ENCODE measurements at regions not wholly inside any gene's neighbourhood (a gene's known extent, or its start where the extent isn't known, plus 50 kb on each side); places are given as distances from the start of the nearest gene placed in this dataset.

DNA sequence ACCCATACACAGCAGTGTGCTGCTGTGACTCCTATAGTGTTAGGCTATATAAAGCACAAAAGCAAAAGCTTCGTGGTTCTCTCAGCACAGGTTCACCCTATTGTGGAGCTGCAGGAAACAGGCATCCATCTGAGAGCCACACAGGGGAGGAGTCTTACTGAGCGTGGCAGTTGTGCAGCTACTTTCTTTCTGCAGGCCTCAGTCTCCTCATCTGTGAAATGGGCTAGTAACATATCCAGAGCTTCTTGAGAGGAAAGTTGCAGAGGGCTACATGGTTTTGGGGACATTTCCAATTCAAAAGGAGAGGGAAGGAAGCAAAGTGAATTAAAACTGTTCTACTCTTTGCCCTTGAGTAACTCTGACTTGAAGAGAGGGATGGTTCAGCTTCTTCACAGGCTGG is 142.0 kb downstream of the FOXD2 start:
- no peak overlapping the region for H3K18ac ChIP-seq (ENCODE audit: insufficient read length, low read depth, low read length)
- no peak overlapping the region for H2BK12ac ChIP-seq (ENCODE audit: insufficient read length, low read depth, low read length)
- H3K36me3 Mint-ChIP-seq (ENCODE audit: insufficient read depth in 1 of 3, low read depth in 3 of 3) = no peaks in the 10 kb centered on the region
- no peak overlapping the region for H2BK15ac ChIP-seq (ENCODE audit: low read depth, low read length)
- no peak overlapping the region for H3K56ac ChIP-seq (ENCODE audit: insufficient read length, low read depth, low read length)
- H2BK20ac ChIP-seq (ENCODE audit: low read depth, low read length, poor library complexity, severe bottlenecking) = no peak overlapping the region
- H3K4me1 ChIP-seq (ENCODE audit: insufficient read depth, low read length) = peaks cover 12% of the 10 kb centered on the region; the same call in 1 of the 2 replicates
- no peak overlapping the region for H3K14ac ChIP-seq (ENCODE audit: insufficient read depth, low read length)
- no peak overlapping the region for H3K23ac ChIP-seq (ENCODE audit: insufficient read length, low read depth, low read length)
- H3K27ac ChIP-seq (ENCODE audit: insufficient read length, low read depth, low read length) = no peak overlapping the region
- no peak overlapping the region for H2BK5ac ChIP-seq (ENCODE audit: insufficient read length, low read length)
- no peak overlapping the region for H3T11ph ChIP-seq (ENCODE audit: low read length)
- H4K5ac ChIP-seq (ENCODE audit: insufficient read length, low read depth, low read length) = no peak overlapping the region
- H3K4me1 Mint-ChIP-seq = peaks cover 31 to 32% of the 10 kb centered on the region in 2 experiments
- no peak overlapping the region for H2AK5ac ChIP-seq (ENCODE audit: insufficient read length, low read length)
- no peaks in the 10 kb centered on the region for H3K79me1 ChIP-seq (ENCODE audit: insufficient read depth, low read depth, low read length, poor library complexity, severe bottlenecking)
- no peak overlapping the region for H3K4me3 Mint-ChIP-seq
- TF ChIP-seq, protein P1, sequence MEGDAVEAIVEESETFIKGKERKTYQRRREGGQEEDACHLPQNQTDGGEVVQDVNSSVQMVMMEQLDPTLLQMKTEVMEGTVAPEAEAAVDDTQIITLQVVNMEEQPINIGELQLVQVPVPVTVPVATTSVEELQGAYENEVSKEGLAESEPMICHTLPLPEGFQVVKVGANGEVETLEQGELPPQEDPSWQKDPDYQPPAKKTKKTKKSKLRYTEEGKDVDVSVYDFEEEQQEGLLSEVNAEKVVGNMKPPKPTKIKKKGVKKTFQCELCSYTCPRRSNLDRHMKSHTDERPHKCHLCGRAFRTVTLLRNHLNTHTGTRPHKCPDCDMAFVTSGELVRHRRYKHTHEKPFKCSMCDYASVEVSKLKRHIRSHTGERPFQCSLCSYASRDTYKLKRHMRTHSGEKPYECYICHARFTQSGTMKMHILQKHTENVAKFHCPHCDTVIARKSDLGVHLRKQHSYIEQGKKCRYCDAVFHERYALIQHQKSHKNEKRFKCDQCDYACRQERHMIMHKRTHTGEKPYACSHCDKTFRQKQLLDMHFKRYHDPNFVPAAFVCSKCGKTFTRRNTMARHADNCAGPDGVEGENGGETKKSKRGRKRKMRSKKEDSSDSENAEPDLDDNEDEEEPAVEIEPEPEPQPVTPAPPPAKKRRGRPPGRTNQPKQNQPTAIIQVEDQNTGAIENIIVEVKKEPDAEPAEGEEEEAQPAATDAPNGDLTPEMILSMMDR (conservative IDR thresholded peaks at IDR 0.05) = no peak
- H3K9me3 Mint-ChIP-seq = no peaks in the 10 kb centered on the region
- no CpG with 5 or more reads among the region's 2 CpGs for WGBS (ENCODE audit: extremely low coverage, insufficient read length, low lambda C conversion rate)
- no peaks in the 10 kb centered on the region for H3K79me2 ChIP-seq (ENCODE audit: insufficient read depth, low read length)
- no peak overlapping the region for H4K91ac ChIP-seq (ENCODE audit: insufficient read length, low read depth, low read length)
- H3K9me3 ChIP-seq (ENCODE audit: control insufficient read depth, low read depth, low read length) = no peaks in the 10 kb centered on the region
- no peaks in the 10 kb centered on the region for H4K20me1 ChIP-seq (ENCODE audit: control insufficient read depth, insufficient read depth, insufficient read length)
- no peaks in the 10 kb centered on the region for H3K27me3 ChIP-seq (ENCODE audit: insufficient read depth, low read length)
- H2BK120ac ChIP-seq (ENCODE audit: low read depth, low read length, poor library complexity, severe bottlenecking) = no peak overlapping the region
- peaks cover 10% of the 10 kb centered on the region for H3K27me3 Mint-ChIP-seq (ENCODE audit: low read depth)
- H4K8ac ChIP-seq (replicated peaks; ENCODE audit: insufficient read length, low read depth, low read length) = no peak overlapping the region
- H3K4me2 ChIP-seq (ENCODE audit: insufficient read depth, insufficient read length, low read length) = no peak overlapping the region
- DNase-seq = no peak
- H3K23me2 ChIP-seq (ENCODE audit: insufficient read length, low read depth, low read length, poor library complexity, severe bottlenecking) = no peaks in the 10 kb centered on the region
- no peak overlapping the region for H3K9ac ChIP-seq (ENCODE audit: extremely low read depth, insufficient read length, low read length)
- no peak overlapping the region for H3K4ac ChIP-seq (ENCODE audit: low read depth, low read length)
- H2AFZ ChIP-seq (ENCODE audit: low read length) = no peak overlapping the region
- no peak overlapping the region for H3K27ac Mint-ChIP-seq

All from H9 (cell line).